Heart left ventricle (tissue), 13 donors: ENCODE measurements at regions not wholly inside any gene's neighbourhood (a gene's known extent, or its start where the extent isn't known, plus 50 kb on each side); places are given as distances from the start of the nearest gene placed in this dataset.

Experiments
- POLR2A ChIP-seq, 2 donors: fragments of 450-650 bp; IDR thresholded peaks; one replicate each; pipeline ENCODE4 v1.6.1; 2017; ENCODE audit warnings: antibody characterized with exemption in 2 of 2, mild to moderate bottlenecking in 2 of 2, moderate library complexity in 2 of 2
- TF ChIP-seq, protein P1 (sequence below), 12 donors: fragments of 200-600 bp; sonication (generic) in 4 of 12; IDR thresholded peaks; one replicate each; pipeline versions ENCODE4 v1.5.0 to v1.8.0; 2018 to 2022; ENCODE audit warnings: antibody characterized with exemption in 12 of 12, mild to moderate bottlenecking in 5 of 12
- donor health status: ischemic (EF 13 %, LVEDD 7.1; RV severe dilation, severe dysfunction).
- donor health status: DM: no; HTN: yes; CAD: no.
- donor health status: DM: no; HTN: no; CAD: no.
- donor health status: ischemic (EF 25% LVEDD 6.9; RV normal size, moderate dysfunction).
- donor health status: ischemic (EF 25% LVEDD 5.7; RV mildly dilated, moderate dysfunction).
- donor health status: ischemic (EF 35%, LVEDD 5.7; RV mildly dilated, moderate dysfunction).
- donor health status: nonischemic (EF 11% LVEDD 7.7; RV severe dilation, severe dysfunction).
- donor health status: DM: yes; HTN: yes; CAD: no.
- donor health status: PGD.
- donor health status: ischemic (EF 29% LVEDD 5.4; RV normal size, mild dysfunction).
- donor health status: nonischemic (EF 23%, LVEDD 6.1; RV moderate dilation, normal function).

DNA sequence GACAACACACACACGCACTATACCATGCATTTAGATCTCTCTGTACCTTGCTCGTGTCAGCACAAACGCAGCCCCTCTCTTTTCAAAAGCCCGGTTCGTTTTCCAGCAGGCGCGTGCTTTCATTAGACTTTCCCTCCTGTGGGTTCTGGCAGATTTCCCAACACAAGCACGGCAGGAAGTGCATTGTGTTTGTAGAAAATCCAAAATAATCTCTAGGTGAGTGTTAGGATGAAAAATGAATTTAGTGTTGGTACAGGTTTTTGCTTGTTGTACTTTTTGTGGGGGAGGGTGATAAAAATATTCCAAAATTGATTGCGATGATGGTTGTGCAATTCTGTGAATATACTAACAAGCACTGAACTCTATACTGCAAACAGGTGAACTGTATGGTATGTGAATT is 54.1 kb upstream of the POFUT2 start:
- TF ChIP-seq, protein P1, sequence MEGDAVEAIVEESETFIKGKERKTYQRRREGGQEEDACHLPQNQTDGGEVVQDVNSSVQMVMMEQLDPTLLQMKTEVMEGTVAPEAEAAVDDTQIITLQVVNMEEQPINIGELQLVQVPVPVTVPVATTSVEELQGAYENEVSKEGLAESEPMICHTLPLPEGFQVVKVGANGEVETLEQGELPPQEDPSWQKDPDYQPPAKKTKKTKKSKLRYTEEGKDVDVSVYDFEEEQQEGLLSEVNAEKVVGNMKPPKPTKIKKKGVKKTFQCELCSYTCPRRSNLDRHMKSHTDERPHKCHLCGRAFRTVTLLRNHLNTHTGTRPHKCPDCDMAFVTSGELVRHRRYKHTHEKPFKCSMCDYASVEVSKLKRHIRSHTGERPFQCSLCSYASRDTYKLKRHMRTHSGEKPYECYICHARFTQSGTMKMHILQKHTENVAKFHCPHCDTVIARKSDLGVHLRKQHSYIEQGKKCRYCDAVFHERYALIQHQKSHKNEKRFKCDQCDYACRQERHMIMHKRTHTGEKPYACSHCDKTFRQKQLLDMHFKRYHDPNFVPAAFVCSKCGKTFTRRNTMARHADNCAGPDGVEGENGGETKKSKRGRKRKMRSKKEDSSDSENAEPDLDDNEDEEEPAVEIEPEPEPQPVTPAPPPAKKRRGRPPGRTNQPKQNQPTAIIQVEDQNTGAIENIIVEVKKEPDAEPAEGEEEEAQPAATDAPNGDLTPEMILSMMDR (IDR thresholded peaks at IDR 0.05) = no peak
- no peak for TF ChIP-seq POLR2A (IDR thresholded peaks at IDR 0.05)
